ENCODE measurements at regions not wholly inside any gene's neighbourhood (a gene's known extent, or its start where the extent isn't known, plus 50 kb on each side); places are given as distances from the start of the nearest gene placed in this dataset.

- intact Hi-C loops (cut with micrococcal nuclease) (no loop called here), dilution Hi-C loops (cut with HindIII; ENCODE audit: low sequenced_read_pairs, unreplicated experiment) (no loop called here), in situ Hi-C loops (cut with MboI; ENCODE audit: low sequenced_read_pairs) (no loop called here)
- Histone ChIP-seq H3K56ac (ENCODE audit: extremely low read depth, insufficient read depth, low read length) (no peak overlapping the region), H3K23ac (ENCODE audit: low read depth, low read length) (no peak overlapping the region), H2BK20ac (ENCODE audit: low read depth, low read length) (no peak overlapping the region), H3K4ac (ENCODE audit: low read depth, low read length) (no peak overlapping the region; the same call in 1 of the 2 replicates), H3K4me1 (ENCODE audit: control insufficient read depth, insufficient read depth, low read length) (peaks cover 2% of the 10 kb centered on the region; the same call in 1 of the 2 replicates), H2BK120ac (ENCODE audit: low read depth, low read length) (no peak overlapping the region), H3K18ac (ENCODE audit: low read depth, low read length) (no peak overlapping the region), H3K79me1 (ENCODE audit: low read depth in 1 of 2, low read length in 2 of 2) (no peaks in the 10 kb centered on the region), H3K4me2 (ENCODE audit: low read depth, low read length) (no peak overlapping the region), H3K9me3 (ENCODE audit: control insufficient read depth, insufficient read depth, low read length) (no peaks in the 10 kb centered on the region), H4K91ac (ENCODE audit: insufficient read depth, low read depth, low read length) (no peak overlapping the region), H2BK5ac (ENCODE audit: low read depth, low read length, poor library complexity, severe bottlenecking) (no peak overlapping the region), H3K27ac (ENCODE audit: insufficient read depth, low read length) (no peak overlapping the region), H3K9me1 (ENCODE audit: insufficient read depth, low read length) (peaks cover 4% of the 10 kb centered on the region; the same call in 1 of the 2 replicates), H2BK15ac (ENCODE audit: low read depth, low read length) (peak overlapping the region; percentile 11; the same call in 1 of the 3 replicates), H4K5ac (ENCODE audit: low read depth, low read length) (no peak overlapping the region), H3K36me3 (ENCODE audit: control insufficient read depth, insufficient read depth, low read length) (no peaks in the 10 kb centered on the region), H4K20me1 (ENCODE audit: insufficient read depth, low read length) (no peaks in the 10 kb centered on the region), H2AK9ac (replicated peaks; ENCODE audit: low read depth, low read length, poor library complexity) (no peak overlapping the region), H4K8ac (ENCODE audit: low read depth in 2 of 2, low read length in 2 of 2) (no peak overlapping the region), H2AFZ (replicated peaks; ENCODE audit: low read length, poor library complexity) (no peak overlapping the region), H3K14ac (replicated peaks; ENCODE audit: low read depth, low read length) (no peak overlapping the region), H3K9ac (ENCODE audit: low read depth, low read length) (no peak overlapping the region), H2AK5ac (ENCODE audit: low read depth, low read length) (peak overlapping the region; percentile 67; the same call in 1 of the 2 replicates), H3K27me3 (ENCODE audit: control insufficient read depth, insufficient read depth, low read length) (peaks cover 3% of the 10 kb centered on the region), H3K4me3 (ENCODE audit: insufficient read depth, low read depth, low read length) (no peak overlapping the region)
- DNase-seq (no peak), ATAC-seq (ENCODE audit: low read depth) (no peak)
- CTCF ChIA-PET: interaction anchor here (0.8 to 1.2 kb wide), 2 partner anchors 9 to 78 kb away, joined by 3 read pairs; no protein-coding TSS in a partner anchor
- 83% methylated on average over 1 of the region's 1 CpG; no CpG with 5 or more reads in 1 of the 2 experiments for WGBS, 2 experiments (ENCODE audit: extremely low coverage in 2 of 2, insufficient read length in 1 of 2)
- POLR2A ChIA-PET (ENCODE audit: unreplicated experiment): no interaction called here
- no TSS peak for BruUV-seq (replicated peaks)
- no peak for TF ChIP-seq RAD21 (IDR thresholded peaks at IDR 0.05; ENCODE audit: low read length)
- no peak for TF ChIP-seq POLR2A (IDR thresholded peaks at IDR 0.05; ENCODE audit: low read depth, low read length)
- no peak for TF ChIP-seq CEBPB (IDR thresholded peaks at IDR 0.05; ENCODE audit: low read depth, low read length)
- no peak for TF ChIP-seq ELK1 (IDR thresholded peaks at IDR 0.05; ENCODE audit: borderline replicate concordance, low read depth, low read length)
- TF ChIP-seq MAZ (IDR thresholded peaks at IDR 0.05; ENCODE audit: borderline replicate concordance, low read depth, low read length): no peak
- no peak for TF ChIP-seq SMC3 (IDR thresholded peaks at IDR 0.05; ENCODE audit: low read depth, low read length)
- no peak for TF ChIP-seq CHD1 (IDR thresholded peaks at IDR 0.05; ENCODE audit: low read depth, low read length)
- TF ChIP-seq MAFK (IDR thresholded peaks at IDR 0.05; ENCODE audit: low read depth, low read length): no peak
- TF ChIP-seq MXI1 (IDR thresholded peaks at IDR 0.05; ENCODE audit: borderline replicate concordance, low read depth, low read length): no peak
- no peak for TF ChIP-seq CTCF (conservative IDR thresholded peaks at IDR 0.05; ENCODE audit: low read depth, low read length)
- no peak for TF ChIP-seq RCOR1 (IDR thresholded peaks at IDR 0.05; ENCODE audit: insufficient replicate concordance, low read length)
- TF ChIP-seq NFE2L2 (IDR thresholded peaks at IDR 0.05; ENCODE audit: low read depth, low read length): no peak
- no peak for TF ChIP-seq RFX5 (IDR thresholded peaks at IDR 0.05; ENCODE audit: low read depth, low read length)
- no peak for TF ChIP-seq USF2 (IDR thresholded peaks at IDR 0.05; ENCODE audit: low read depth, low read length)
- no peak for TF ChIP-seq FOS (IDR thresholded peaks at IDR 0.05; ENCODE audit: low read depth, low read length)
- TF ChIP-seq BHLHE40 (IDR thresholded peaks at IDR 0.05; ENCODE audit: low read depth, low read length): no peak
Observed at GRCh38 chr20:17862171-17862570, 106.4 kb downstream of the SNX5 start.

Data from IMR-90 (cell line).